RWPE2 (cell line): ENCODE measurements at regions not wholly inside any gene's neighbourhood (a gene's known extent, or its start where the extent isn't known, plus 50 kb on each side); places are given as distances from the start of the nearest gene placed in this dataset.

ENCODE experiments used
- ATAC-seq: fragments of 200-7000 bp; cut with Tn5 transposase; 3 replicates; pipeline ENCODE4 v1.9.1; 2021; ENCODE audit warnings: low read depth
- DNase-seq: peaks from one replicate; pipeline ENCODE4 v3.0.0-alpha.2; 2020; ENCODE audit warnings: low spot score
- H3K27ac ChIP-seq: fragments of 450-650 bp; 2 replicates; pipeline ENCODE4 v1.5.1; 2017; ENCODE audit warnings: mild to moderate bottlenecking; ENCODE audit not compliant: poor library complexity, severe bottlenecking
- H3K27me3 ChIP-seq: fragments of 250-450 bp; sonication (Bioruptor Pico); 2 replicates; pipeline ENCODE4 v1.5.1; 2021; ENCODE audit warnings: mild to moderate bottlenecking, moderate library complexity; ENCODE audit not compliant: insufficient read depth, poor library complexity, severe bottlenecking
- H3K36me3 ChIP-seq: fragments of 250-450 bp; sonication (Bioruptor Pico); 2 replicates; pipeline ENCODE4 v1.5.1; 2020; ENCODE audit warnings: low read depth, mild to moderate bottlenecking, moderate library complexity
- H3K4me1 ChIP-seq: fragments of 250-450 bp; sonication (Bioruptor Pico); 2 replicates; pipeline ENCODE4 v1.5.1; 2021; ENCODE audit warnings: mild to moderate bottlenecking, moderate library complexity; ENCODE audit not compliant: insufficient read depth, poor library complexity, severe bottlenecking
- H3K4me3 ChIP-seq: fragments of 250-450 bp; sonication (Bioruptor Pico); 2 replicates; pipeline ENCODE4 v1.5.1; 2021; ENCODE audit warnings: mild to moderate bottlenecking, moderate library complexity; ENCODE audit not compliant: severe bottlenecking
- H3K9me3 ChIP-seq: fragments of 250-450 bp; sonication (Bioruptor Pico); 2 replicates; pipeline ENCODE4 v1.5.1; 2021; ENCODE audit warnings: mild to moderate bottlenecking, moderate library complexity; ENCODE audit not compliant: severe bottlenecking
- TF ChIP-seq, protein P1 (sequence below): fragments of 450-650 bp; IDR thresholded peaks from one replicate; pipeline ENCODE4 v1.5.1; 2017; ENCODE audit warnings: mild to moderate bottlenecking, moderate library complexity; ENCODE audit not compliant: poor library complexity, severe bottlenecking

DNA sequence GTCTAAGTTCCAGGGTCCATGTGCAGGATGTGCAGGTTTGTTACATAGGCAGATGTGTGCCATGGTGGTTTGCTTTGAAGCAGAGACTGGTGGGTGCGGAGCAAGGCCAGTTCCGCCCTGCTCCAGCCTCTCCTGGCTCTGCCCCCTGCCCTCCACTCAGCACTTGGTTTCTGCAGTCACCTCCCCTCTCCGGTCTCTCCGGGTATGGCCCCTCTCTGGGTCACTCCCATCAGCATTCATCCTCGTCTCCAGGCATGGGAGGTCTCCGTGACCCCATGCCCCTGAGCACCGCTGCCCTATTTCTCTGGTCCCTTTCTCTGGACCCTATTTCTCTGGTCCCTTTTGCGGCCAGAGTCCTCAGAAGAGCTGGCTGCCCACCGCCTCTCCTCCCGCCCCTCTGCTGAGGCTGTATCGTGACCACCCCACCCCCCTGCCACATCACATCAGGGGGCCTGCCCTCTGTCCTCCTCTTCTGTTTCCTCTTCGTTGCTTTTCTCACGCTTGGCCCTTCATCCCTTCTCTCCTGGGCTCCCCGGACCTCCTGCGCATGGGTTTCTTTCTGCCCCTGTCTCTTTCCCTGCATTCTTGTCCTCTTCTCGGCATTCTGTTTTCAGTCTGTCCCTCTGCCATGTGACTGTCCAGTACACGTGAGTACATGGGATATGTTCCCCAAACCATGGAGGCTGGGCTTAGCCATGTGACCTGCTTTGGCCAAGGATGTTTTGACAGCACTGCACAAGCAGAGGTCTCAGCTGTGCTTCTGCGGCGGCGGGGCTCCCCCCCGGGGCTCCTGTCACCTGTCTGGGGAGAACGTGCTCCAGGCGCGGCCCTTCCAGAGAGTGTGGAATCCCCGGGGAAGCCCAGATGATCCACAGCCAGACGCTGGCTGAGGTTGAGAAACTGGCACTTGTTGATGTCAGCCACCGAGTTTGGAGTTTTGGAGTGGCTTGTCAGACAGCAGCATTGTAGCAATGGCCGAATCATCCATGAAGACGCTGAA lies 54.4 kb upstream of the C1orf174 start:
- no peaks in the 10 kb centered on the region for H3K9me3 ChIP-seq
- no peaks in the 10 kb centered on the region for H3K27me3 ChIP-seq
- H3K27ac ChIP-seq, result no peak overlapping the region
- H3K36me3 ChIP-seq, result no peaks in the 10 kb centered on the region
- no peak for DNase-seq
- TF ChIP-seq, protein P1, sequence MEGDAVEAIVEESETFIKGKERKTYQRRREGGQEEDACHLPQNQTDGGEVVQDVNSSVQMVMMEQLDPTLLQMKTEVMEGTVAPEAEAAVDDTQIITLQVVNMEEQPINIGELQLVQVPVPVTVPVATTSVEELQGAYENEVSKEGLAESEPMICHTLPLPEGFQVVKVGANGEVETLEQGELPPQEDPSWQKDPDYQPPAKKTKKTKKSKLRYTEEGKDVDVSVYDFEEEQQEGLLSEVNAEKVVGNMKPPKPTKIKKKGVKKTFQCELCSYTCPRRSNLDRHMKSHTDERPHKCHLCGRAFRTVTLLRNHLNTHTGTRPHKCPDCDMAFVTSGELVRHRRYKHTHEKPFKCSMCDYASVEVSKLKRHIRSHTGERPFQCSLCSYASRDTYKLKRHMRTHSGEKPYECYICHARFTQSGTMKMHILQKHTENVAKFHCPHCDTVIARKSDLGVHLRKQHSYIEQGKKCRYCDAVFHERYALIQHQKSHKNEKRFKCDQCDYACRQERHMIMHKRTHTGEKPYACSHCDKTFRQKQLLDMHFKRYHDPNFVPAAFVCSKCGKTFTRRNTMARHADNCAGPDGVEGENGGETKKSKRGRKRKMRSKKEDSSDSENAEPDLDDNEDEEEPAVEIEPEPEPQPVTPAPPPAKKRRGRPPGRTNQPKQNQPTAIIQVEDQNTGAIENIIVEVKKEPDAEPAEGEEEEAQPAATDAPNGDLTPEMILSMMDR, result no peak
- no peak overlapping the region for H3K4me3 ChIP-seq
- no peaks in the 10 kb centered on the region for H3K4me1 ChIP-seq
- ATAC-seq, result no peak

DNA sequence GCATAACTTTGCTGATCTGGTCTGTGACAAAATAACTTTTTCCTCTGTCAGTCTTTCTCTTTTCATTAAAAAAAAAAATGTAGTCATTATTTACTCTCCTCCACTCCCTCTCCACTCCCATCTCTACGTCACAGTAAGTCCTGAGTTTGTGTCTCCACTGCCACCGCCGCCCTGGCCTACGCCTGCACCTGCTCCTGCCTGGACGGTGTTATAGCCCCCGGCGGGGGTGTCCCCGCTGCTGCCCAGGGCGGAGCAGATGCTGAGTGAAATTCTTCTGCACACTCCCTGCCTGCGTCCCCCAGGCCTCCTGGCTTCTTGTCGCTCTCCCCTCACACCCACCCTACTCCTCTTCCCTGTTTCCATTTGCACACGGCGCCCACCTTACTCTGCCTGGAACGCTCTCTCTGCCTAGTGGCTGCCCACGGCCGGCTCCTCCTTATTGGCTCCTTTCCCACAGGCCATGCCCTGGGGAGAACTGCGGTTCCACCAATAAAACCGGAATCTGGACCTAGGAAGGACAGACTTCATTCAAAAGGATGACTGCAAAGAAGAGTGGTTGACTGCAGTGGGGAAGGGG lies 55.2 kb upstream of the C1orf174 start:
- DNase-seq, result no peak
- H3K36me3 ChIP-seq, result no peaks in the 10 kb centered on the region
- no peaks in the 10 kb centered on the region for H3K27me3 ChIP-seq
- ATAC-seq, result no peak
- no peaks in the 10 kb centered on the region for H3K4me1 ChIP-seq
- no peaks in the 10 kb centered on the region for H3K9me3 ChIP-seq
- no peak overlapping the region for H3K27ac ChIP-seq
- no peak overlapping the region for H3K4me3 ChIP-seq
- TF ChIP-seq, protein P1, result no peak

DNA sequence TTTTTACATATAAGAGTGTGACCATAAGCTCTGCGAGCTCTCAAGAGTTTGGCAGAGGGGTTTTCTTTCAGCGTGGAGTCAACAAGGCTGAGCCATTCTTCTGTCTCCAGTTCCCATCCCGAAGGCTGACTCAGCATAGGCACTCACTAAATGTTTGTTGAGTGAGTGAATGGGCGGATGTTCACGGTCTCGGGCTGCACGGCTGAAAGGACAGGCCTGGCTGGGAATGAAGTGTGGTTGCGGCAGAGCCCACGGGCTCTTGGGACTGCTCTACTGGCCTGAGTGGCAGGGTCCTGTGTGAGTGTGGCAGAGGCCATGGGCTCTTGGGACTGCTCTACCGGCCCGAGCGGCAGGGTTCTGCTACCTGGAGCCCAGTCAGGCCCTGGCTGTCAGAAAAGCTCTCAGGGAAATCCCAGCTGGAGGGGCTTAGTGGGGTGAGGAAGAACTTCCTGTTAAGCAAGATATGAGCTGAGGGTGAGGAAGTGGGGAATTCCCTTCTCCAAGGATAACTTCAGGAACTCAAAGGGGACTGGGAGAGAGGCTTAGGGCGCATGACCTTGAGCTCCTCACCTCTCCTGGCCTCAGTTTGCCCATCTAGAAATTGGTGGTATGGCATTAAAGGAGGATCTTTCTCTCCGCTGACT lies 56.6 kb upstream of the C1orf174 start:
- ATAC-seq, result peak; percentile 84
- Histone ChIP-seq H3K9me3 (no peaks in the 10 kb centered on the region), H3K4me1 (no peaks in the 10 kb centered on the region), H3K27ac (peak overlapping the region; percentile 19), H3K36me3 (no peaks in the 10 kb centered on the region), H3K27me3 (no peaks in the 10 kb centered on the region), H3K4me3 (no peak overlapping the region)
- TF ChIP-seq, protein P1, result no peak
- no peak for DNase-seq

DNA sequence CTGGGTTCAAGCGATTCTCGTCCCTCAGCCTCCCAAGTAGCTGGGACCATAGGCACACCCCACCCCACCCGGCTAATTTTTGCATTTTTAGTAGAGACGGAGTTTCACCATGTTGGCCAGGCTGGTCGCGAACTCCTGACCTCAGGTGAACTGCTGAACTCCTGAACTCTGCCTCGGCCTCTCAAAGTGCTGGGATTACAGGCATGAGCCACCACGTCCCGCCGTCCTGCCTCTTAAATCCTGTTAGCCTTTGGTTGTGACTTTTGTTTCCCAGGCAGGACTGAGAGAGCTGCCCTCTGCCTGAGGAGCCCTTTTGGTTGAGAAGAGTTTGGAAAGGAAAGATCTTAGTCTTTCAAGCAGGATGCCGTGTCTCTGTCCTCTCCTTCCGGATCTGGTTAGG lies 59.3 kb upstream of the C1orf174 start:
- DNase-seq (no peak), ATAC-seq (no peak)
- TF ChIP-seq, protein P1, result no peak
- Histone ChIP-seq H3K27ac (no peak overlapping the region), H3K9me3 (no peaks in the 10 kb centered on the region), H3K4me1 (no peaks in the 10 kb centered on the region), H3K4me3 (no peak overlapping the region), H3K27me3 (no peaks in the 10 kb centered on the region), H3K36me3 (no peaks in the 10 kb centered on the region)
